GM20000 (cell line): ENCODE measurements at regions not wholly inside any gene's neighbourhood (a gene's known extent, or its start where the extent isn't known, plus 50 kb on each side); places are given as distances from the start of the nearest gene placed in this dataset.
"Not testable (repeated sequence)": the region's sequence is repeated elsewhere in the genome, so short reads cannot be mapped to it uniquely, and the experiment has no call there.

Source experiments
- DNase-seq: peaks from one replicate; pipeline ENCODE4 v3.0.0; 2012; ENCODE audit warnings: low spot score
- CTCF ChIP-seq: IDR thresholded peaks from 2 replicates; pipeline ENCODE4 v1.5.1; 2012; ENCODE audit warnings: mild to moderate bottlenecking, control low read depth; ENCODE audit errors: extremely low read depth, missing control alignments

- no peak for TF ChIP-seq CTCF
- no peak for DNase-seq
Observed at GRCh38 chr7:52352013-52352981, 683.1 kb upstream of the POM121L12 start.

GRCh38 chr7:52344015-52344414 is 691.4 kb upstream of the POM121L12 start:
- TF ChIP-seq CTCF = no peak
- DNase-seq = no peak

- DNase-seq = no peak
- TF ChIP-seq CTCF = no peak
Observed at GRCh38 chr7:52340067-52340466, 695.4 kb upstream of the POM121L12 start.

- not testable (repeated sequence) for DNase-seq
Observed at GRCh38 chr7:52328328-52328727, 707.1 kb upstream of the POM121L12 start.

GRCh38 chr7:52325237-52325636 is 710.2 kb upstream of the POM121L12 start:
- peak; percentile 25 for DNase-seq
- no peak for TF ChIP-seq CTCF

GRCh38 chr7:52323202-52323746 is 712.2 kb upstream of the POM121L12 start:
- no peak for DNase-seq
- no peak for TF ChIP-seq CTCF

GRCh38 chr7:52320610-52321009 is 714.8 kb upstream of the POM121L12 start:
- no peak for DNase-seq
- no peak for TF ChIP-seq CTCF
